ENCODE measurements at regions not wholly inside any gene's neighbourhood (a gene's known extent, or its start where the extent isn't known, plus 50 kb on each side); places are given as distances from the start of the nearest gene placed in this dataset.

DNA sequence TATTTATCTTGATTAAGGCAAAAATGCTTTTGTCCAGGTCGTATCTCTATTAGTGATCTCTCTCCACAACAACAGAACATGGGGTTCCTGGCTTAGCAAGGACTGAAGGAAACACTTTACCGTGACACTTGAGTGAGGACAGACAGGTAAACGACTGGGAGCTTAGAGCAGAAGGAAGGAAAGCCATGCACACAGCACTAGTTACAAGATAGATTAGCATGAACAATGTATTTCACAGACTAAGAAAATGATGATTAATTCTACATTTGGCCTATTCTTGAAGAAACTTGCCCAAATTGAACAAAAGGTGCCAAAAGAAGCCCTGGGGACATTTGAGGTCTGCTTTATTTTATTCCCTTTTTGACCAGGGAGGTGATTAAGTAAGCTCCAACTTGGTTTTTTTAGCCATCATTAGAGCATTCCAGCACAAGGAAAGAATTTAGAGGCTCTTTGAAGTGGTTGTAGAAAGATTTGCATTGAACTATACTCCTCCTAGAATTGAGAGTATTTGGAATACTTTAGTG, 248.5 kb downstream of the USP25 start:
- TF ChIP-seq CTCF (IDR thresholded peaks at IDR 0.05) (no peak), POLR2A (IDR thresholded peaks at IDR 0.05) (no peak)
